GM21717 (cell line): ENCODE measurements at regions not wholly inside any gene's neighbourhood (a gene's known extent, or its start where the extent isn't known, plus 50 kb on each side); places are given as distances from the start of the nearest gene placed in this dataset.
"Not testable (repeated sequence)": the region's sequence is repeated elsewhere in the genome, so short reads cannot be mapped to it uniquely, and the experiment has no call there.

ENCODE experiments used
- ATAC-seq: cut with Tn5 transposase; IDR thresholded peaks from one replicate; pipeline ENCODE4 v1.9.1; 2021; ENCODE audit warnings: mild to moderate bottlenecking, moderate library complexity; ENCODE audit not compliant: unreplicated experiment

GRCh38 chr14:106011631-106012360 is 485.4 kb downstream of the TMEM121 start:
- ATAC-seq: not testable (repeated sequence)

GRCh38 chr14:106012361-106012725 is 486.0 kb downstream of the TMEM121 start:
- not testable (repeated sequence) for ATAC-seq

GRCh38 chr14:106013879-106014376 is 487.5 kb downstream of the TMEM121 start:
- ATAC-seq: no peak

- ATAC-seq: not testable (repeated sequence)
Observed at GRCh38 chr14:106017952-106018351, 491.6 kb downstream of the TMEM121 start.

- ATAC-seq: no peak
Observed at GRCh38 chr14:106021832-106022231, 495.4 kb downstream of the TMEM121 start.

GRCh38 chr14:106022648-106023047 is 496.3 kb downstream of the TMEM121 start:
- ATAC-seq: not testable (repeated sequence)

- ATAC-seq: no peak
Observed at GRCh38 chr14:106023411-106023810, 497.0 kb downstream of the TMEM121 start.

GRCh38 chr14:106024983-106025604 is 498.7 kb downstream of the TMEM121 start:
- no peak for ATAC-seq

GRCh38 chr14:106026026-106026425 is 499.6 kb downstream of the TMEM121 start:
- no peak for ATAC-seq

GRCh38 chr14:106027759-106028158 is 501.4 kb downstream of the TMEM121 start:
- ATAC-seq: not testable (repeated sequence)

GRCh38 chr14:106029959-106030358 is 503.6 kb downstream of the TMEM121 start:
- no peak for ATAC-seq

- no peak for ATAC-seq
Observed at GRCh38 chr14:106037380-106037779, 511.0 kb downstream of the TMEM121 start.

GRCh38 chr14:106038263-106038662 is 511.9 kb downstream of the TMEM121 start:
- no peak for ATAC-seq

GRCh38 chr14:106039400-106039799 is 513.0 kb downstream of the TMEM121 start:
- ATAC-seq: no peak

GRCh38 chr14:106044515-106044914 is 518.1 kb downstream of the TMEM121 start:
- no peak for ATAC-seq

GRCh38 chr14:106044949-106045596 is 518.7 kb downstream of the TMEM121 start:
- ATAC-seq: no peak

GRCh38 chr14:106051796-106052195 is 525.4 kb downstream of the TMEM121 start:
- no peak for ATAC-seq

- ATAC-seq: no peak
Observed at GRCh38 chr14:106055289-106055688, 528.9 kb downstream of the TMEM121 start.

- no peak for ATAC-seq
Observed at GRCh38 chr14:106058342-106058741, 532.0 kb downstream of the TMEM121 start.

- no peak for ATAC-seq
Observed at GRCh38 chr14:106060276-106060975, 534.0 kb downstream of the TMEM121 start.

GRCh38 chr14:106061877-106062500 is 535.6 kb downstream of the TMEM121 start:
- ATAC-seq: not testable (repeated sequence)
